ENCODE measurements at regions not wholly inside any gene's neighbourhood (a gene's known extent, or its start where the extent isn't known, plus 50 kb on each side); places are given as distances from the start of the nearest gene placed in this dataset.

GRCh38 chr4:89166971-89167475 lies 55.7 kb downstream of the TIGD2 start:
- no peak for DNase-seq

- DNase-seq = peak; percentile 72
Observed at GRCh38 chr4:89171176-89171805, 60.0 kb downstream of the TIGD2 start.

DNA sequence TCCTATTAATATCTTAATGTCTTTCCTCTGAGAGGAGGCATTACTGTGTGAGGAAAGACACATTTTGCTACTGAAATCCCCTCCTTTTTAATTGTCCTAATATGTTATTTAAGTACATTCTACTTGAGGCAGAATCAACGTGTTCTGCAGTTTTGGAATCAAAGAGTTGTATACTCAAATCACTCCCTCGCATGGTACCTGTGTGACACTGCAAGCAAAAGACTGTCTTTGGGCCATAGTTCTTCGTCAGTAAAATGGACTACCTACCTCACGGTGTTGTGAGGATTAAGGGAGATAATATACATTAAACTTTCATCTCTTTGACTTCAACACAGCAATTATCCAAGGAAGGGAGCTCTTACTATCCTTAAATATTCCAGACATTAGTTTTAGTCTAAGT lies 61.5 kb downstream of the TIGD2 start:
- DNase-seq = no peak

- DNase-seq = peak; percentile 8
Observed at GRCh38 chr4:89173336-89174090, 62.2 kb downstream of the TIGD2 start.

DNA sequence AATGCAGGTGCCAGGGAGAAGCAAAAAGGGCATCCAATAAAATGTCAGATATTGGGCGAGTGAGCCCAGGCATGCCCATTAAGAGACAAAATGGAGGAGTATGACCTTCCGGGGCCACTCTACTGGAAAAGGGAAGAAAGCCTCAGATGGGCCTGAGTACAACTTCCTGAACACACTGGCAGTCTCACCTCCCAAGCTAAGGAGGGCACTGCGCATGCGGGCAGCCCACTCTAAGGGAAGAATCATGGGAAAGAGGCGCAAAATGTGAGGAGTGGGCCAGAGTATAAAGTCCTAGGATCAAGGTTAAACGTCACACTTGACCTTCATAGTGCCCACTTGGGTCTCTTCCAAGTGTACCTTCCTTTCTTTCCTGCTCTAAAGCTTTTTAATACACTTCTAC lies 63.5 kb downstream of the TIGD2 start:
- no peak for DNase-seq

GRCh38 chr4:89175611-89176010 lies 64.3 kb downstream of the TIGD2 start:
- peak; percentile 47 for DNase-seq

- no peak for DNase-seq
Observed at GRCh38 chr4:89177807-89178206, 66.5 kb downstream of the TIGD2 start.

DNA sequence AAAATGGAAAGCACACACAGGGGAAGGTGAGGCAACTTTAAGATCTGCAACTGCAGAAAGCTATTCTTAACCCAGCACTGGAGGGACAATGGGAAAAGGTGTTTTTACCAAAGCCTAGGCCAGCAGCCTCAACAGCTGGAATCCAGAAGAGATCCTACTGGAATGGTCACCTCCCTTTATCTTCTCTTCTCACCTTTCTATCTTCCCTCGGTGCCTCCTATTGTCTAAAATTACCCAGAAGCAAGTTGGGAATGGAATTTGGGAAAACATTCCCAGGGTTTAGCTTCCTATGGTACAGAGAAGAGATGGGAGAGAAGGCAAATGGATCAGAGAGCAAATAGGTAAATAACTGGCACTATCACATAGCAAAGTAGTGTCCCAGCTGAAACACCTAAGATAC lies 73.1 kb downstream of the TIGD2 start:
- DNase-seq = no peak

Data from NCI-H69 (cell line).